Glutamatergic neuron (in vitro differentiated cells): ENCODE measurements at regions not wholly inside any gene's neighbourhood (a gene's known extent, or its start where the extent isn't known, plus 50 kb on each side); places are given as distances from the start of the nearest gene placed in this dataset.
"Not testable (repeated sequence)": the region's sequence is repeated elsewhere in the genome, so short reads cannot be mapped to it uniquely, and the experiment has no call there.

ENCODE experiments used
- DNase-seq: peaks from one replicate; pipeline ENCODE4 v3.0.0; 2022
- H3K27ac Mint-ChIP-seq: one replicate; pipeline ENCODE4 v1.8.0; 2020; ENCODE audit warnings: mild to moderate bottlenecking, mixed read lengths, inconsistent platforms; ENCODE audit not compliant: unreplicated experiment
- H3K27me3 Mint-ChIP-seq: one replicate; pipeline ENCODE4 v1.8.0; 2020; ENCODE audit warnings: mild to moderate bottlenecking, moderate library complexity, mixed read lengths, inconsistent platforms; ENCODE audit not compliant: unreplicated experiment
- H3K36me3 Mint-ChIP-seq: one replicate; pipeline ENCODE4 v1.8.0; 2020; ENCODE audit warnings: mild to moderate bottlenecking, mixed read lengths, inconsistent platforms; ENCODE audit not compliant: unreplicated experiment
- H3K4me1 Mint-ChIP-seq: one replicate; pipeline ENCODE4 v1.8.0; 2020; ENCODE audit warnings: mild to moderate bottlenecking, low read depth, mixed read lengths, inconsistent platforms; ENCODE audit not compliant: unreplicated experiment
- H3K4me3 Mint-ChIP-seq: one replicate; pipeline ENCODE4 v1.8.0; 2020; ENCODE audit warnings: mild to moderate bottlenecking, mixed read lengths, inconsistent platforms; ENCODE audit not compliant: unreplicated experiment
- H3K9me3 Mint-ChIP-seq: one replicate; pipeline ENCODE4 v1.8.0; 2020; ENCODE audit warnings: mild to moderate bottlenecking, moderate library complexity, mixed read lengths, inconsistent platforms; ENCODE audit not compliant: unreplicated experiment
- TF ChIP-seq, protein P1 (sequence below): fragments of 200-600 bp; sonication (generic); IDR thresholded peaks from one replicate; pipeline ENCODE4 v1.5.0; 2021; ENCODE audit not compliant: partially characterized antibody, unreplicated experiment

DNA sequence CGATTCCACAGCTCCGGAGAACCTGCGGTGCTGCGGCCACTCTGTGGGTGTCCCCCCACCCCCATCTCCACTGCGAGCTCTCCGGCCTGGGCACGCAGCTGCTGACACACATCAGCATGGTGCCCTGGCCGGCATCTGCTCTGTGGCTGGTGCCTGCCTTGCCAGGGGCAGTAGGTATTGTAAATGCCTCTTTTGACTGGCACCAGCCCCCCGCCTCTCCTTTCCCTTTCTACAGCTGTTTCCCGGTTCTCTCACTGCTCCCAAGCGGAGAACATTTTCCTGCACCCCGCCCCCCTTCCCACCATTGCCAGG, 357.1 kb upstream of the ZNF32 start:
- Mint-ChIP-seq H3K27ac (no peak overlapping the region), H3K27me3 (no peaks in the 10 kb centered on the region), H3K9me3 (no peaks in the 10 kb centered on the region), H3K4me3 (no peak overlapping the region), H3K36me3 (peaks cover 7% of the 10 kb centered on the region), H3K4me1 (peaks cover 6% of the 10 kb centered on the region)
- TF ChIP-seq, protein P1, sequence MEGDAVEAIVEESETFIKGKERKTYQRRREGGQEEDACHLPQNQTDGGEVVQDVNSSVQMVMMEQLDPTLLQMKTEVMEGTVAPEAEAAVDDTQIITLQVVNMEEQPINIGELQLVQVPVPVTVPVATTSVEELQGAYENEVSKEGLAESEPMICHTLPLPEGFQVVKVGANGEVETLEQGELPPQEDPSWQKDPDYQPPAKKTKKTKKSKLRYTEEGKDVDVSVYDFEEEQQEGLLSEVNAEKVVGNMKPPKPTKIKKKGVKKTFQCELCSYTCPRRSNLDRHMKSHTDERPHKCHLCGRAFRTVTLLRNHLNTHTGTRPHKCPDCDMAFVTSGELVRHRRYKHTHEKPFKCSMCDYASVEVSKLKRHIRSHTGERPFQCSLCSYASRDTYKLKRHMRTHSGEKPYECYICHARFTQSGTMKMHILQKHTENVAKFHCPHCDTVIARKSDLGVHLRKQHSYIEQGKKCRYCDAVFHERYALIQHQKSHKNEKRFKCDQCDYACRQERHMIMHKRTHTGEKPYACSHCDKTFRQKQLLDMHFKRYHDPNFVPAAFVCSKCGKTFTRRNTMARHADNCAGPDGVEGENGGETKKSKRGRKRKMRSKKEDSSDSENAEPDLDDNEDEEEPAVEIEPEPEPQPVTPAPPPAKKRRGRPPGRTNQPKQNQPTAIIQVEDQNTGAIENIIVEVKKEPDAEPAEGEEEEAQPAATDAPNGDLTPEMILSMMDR = no peak
- no peak for DNase-seq

DNA sequence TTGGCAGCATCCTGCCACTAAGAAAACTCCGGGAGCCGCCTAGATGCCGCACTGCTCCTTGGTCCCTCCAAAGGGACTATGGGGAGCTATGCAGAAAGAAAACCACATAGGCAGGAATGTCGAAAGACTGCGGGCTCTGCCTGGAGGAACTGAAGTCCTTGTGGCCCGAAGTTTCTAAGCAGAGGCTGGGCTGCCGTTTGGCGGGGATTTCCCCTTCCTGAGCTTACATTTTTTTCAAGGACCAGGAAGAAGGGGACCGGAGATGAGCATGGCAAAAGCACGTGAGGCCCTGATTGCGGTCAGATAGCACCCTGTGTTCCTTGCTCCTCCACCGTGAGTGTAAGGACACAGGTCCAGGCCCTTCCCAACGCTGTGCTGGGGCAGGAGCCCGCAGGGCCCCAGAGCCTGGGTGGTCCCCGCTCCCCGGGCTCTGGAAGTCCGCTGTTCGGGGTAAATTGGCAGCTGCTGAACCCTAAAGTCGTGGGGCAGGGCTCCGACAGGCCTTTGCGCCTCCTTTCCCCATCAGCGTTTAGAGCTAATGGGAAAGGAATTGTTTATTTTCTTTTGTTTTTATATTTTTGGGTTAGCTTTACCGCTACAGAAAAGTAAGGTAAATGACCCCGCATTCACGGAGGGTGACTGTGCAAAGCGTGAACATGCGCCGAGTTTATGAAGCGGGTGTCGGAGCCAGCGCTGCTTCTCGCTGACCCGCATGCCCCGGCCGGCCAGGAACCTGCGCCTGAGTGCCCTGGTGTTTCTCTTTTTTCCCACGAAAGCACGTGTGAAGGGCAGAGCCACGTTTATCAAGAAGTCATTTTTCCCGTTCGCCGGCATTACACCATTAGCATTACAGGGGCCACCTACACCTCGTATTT, 356.5 kb upstream of the ZNF32 start:
- Mint-ChIP-seq H3K27me3 (no peaks in the 10 kb centered on the region), H3K9me3 (no peaks in the 10 kb centered on the region), H3K4me1 (peaks cover 6% of the 10 kb centered on the region), H3K4me3 (no peak overlapping the region), H3K27ac (no peak overlapping the region), H3K36me3 (peaks cover 7% of the 10 kb centered on the region)
- DNase-seq = no peak
- TF ChIP-seq, protein P1 = no peak

DNA sequence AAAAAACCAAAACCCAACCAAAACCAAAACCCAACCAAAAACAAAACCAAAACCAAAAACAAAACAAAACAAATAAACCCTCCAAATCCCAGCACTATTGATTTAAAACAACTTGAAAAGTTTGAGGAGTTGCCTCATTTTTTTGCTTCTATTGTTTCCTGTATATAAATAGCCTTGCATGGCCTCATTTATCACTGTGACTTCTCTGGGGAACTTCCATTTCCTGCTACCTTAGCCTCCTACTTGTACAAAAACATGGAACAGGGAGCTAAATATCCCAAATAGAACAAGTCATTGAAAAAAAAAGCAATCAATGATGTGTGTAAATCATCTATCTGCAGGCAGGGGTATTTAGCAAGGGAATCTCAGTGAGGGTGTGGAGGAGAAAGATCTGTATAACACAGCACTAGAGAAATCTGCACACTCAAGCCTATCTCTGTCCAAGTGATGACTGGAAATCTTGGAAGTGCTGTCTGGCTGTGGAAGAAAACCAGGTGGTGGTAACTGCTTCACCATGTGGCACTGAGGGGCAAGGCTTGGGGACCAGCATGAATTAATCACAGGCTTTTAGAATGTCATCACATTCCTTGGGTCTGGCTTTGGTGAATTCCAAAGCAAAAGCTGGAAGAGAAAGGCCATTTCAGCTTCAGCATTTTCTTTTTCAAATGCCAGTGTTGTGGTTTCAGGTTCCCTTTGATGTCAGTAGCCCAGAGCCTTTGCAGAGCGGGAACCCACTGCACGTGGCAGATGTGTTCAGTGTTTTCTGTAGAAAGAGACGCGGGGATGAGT, 349.5 kb upstream of the ZNF32 start:
- DNase-seq = no peak
- no peaks in the 10 kb centered on the region for H3K4me1 Mint-ChIP-seq
- peaks cover 8% of the 10 kb centered on the region for H3K9me3 Mint-ChIP-seq
- peaks cover 12% of the 10 kb centered on the region for H3K36me3 Mint-ChIP-seq
- peaks cover 6% of the 10 kb centered on the region for H3K27me3 Mint-ChIP-seq
- no peak overlapping the region for H3K4me3 Mint-ChIP-seq
- TF ChIP-seq, protein P1 = no peak
- no peak overlapping the region for H3K27ac Mint-ChIP-seq

DNA sequence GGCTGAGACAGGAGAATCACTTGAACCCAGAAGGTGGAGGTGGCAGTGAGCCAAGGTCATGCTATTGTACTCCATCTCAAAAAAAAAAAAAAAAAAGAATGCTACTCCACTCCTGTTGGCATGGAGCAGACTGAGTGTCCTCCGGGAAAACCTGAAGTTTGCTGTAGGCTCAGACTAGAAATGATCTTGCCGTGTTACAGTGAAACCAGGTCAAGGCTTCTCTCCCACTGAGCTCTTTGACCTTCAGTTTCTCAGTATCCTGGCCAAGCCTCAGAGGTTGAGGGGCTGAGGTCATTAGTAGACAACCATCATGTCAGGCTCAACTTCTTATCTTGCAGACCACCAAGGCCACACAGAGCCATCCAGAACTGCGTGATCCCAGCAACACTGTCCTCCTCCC, 348.6 kb upstream of the ZNF32 start:
- Mint-ChIP-seq H3K4me3 (no peak overlapping the region), H3K36me3 (peaks cover 17% of the 10 kb centered on the region), H3K4me1 (no peaks in the 10 kb centered on the region), H3K9me3 (peaks cover 11% of the 10 kb centered on the region), H3K27ac (no peak overlapping the region), H3K27me3 (peaks cover 8% of the 10 kb centered on the region)
- DNase-seq = no peak
- TF ChIP-seq, protein P1 = no peak

DNA sequence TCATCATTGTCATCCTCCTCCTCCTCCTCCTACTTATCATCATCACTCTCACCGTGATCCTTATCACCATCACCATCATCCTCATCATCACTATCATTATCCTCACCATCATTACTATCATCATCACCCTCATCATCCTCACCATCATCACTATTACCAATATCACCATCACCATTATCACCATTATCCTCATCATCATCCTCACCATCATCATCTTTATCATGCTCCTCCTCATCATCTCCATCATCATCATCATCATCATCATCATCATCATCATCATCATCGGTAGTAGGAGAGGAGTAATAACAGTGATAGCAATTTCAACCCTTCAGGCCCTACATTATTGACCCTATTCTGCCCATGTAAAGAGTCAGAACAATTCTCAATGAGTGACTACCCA, 345.9 kb upstream of the ZNF32 start:
- H3K4me1 Mint-ChIP-seq = no peaks in the 10 kb centered on the region
- H3K27ac Mint-ChIP-seq = no peak overlapping the region
- H3K9me3 Mint-ChIP-seq = peaks cover 15% of the 10 kb centered on the region
- peaks cover 33% of the 10 kb centered on the region for H3K36me3 Mint-ChIP-seq
- no peak overlapping the region for H3K4me3 Mint-ChIP-seq
- H3K27me3 Mint-ChIP-seq = peaks cover 8% of the 10 kb centered on the region
- no peak for DNase-seq
- TF ChIP-seq, protein P1 = no peak

DNA sequence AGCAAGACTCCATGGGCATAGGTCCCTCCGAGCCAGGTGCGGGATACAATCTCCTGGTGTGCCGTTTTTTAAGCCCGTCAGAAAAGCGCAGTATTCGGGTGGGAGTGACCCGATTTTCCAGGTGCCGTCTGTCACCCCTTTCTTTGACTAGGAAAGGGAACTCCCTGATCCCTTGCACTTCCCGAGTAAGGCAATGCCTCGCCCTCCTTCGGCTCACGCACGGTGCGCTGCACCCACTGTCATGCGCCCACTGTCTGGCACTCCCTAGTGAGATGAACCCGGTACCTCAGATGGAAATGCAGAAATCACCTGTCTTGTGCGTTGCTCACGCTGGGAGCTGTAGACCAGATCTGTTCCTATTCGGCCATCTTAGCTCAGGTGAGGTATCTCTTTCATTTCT, 344.1 kb upstream of the ZNF32 start:
- H3K9me3 Mint-ChIP-seq = peaks cover 15% of the 10 kb centered on the region
- H3K4me1 Mint-ChIP-seq, H3K27me3 Mint-ChIP-seq, DNase-seq, H3K27ac Mint-ChIP-seq, H3K4me3 Mint-ChIP-seq: not testable (repeated sequence)
- peaks cover 33% of the 10 kb centered on the region for H3K36me3 Mint-ChIP-seq
